HG03060 (cell line): ENCODE measurements at regions not wholly inside any gene's neighbourhood (a gene's known extent, or its start where the extent isn't known, plus 50 kb on each side); places are given as distances from the start of the nearest gene placed in this dataset.
"Not testable (repeated sequence)": the region's sequence is repeated elsewhere in the genome, so short reads cannot be mapped to it uniquely, and the experiment has no call there.

Experiments used
- ATAC-seq: cut with Tn5 transposase; IDR thresholded peaks from one replicate; pipeline ENCODE4 v1.9.1; 2021; ENCODE audit warnings: low read depth, moderate number of reproducible peaks; ENCODE audit not compliant: unreplicated experiment

DNA sequence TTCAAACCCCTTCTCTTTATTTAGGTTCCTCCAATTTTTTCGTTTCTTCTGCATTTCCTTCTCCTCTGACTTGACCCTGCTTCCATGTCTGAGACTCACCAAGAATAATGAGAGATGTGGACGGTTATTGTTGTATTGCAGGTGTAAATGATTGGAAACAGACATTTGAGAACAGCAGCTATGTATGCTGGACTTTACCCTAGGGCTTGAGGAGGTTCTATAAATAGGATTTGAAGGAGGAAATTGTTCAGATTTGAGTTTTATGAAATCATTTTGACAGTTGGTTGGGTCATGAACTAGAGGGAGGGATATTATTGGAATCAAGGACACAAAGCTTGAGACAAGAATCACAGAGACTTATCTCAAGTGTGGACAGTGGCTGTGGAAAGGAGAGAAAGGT lies 614.6 kb upstream of the CPEB2 start:
- no peak for ATAC-seq

GRCh38 chr4:14392378-14392777 lies 609.9 kb upstream of the CPEB2 start:
- no peak for ATAC-seq

- no peak for ATAC-seq
These were observed 606.1 kb upstream of the CPEB2 start for GRCh38 chr4:14396183-14396582.

GRCh38 chr4:14399848-14400247 lies 602.4 kb upstream of the CPEB2 start:
- ATAC-seq = no peak

GRCh38 chr4:14400307-14400706 lies 602.0 kb upstream of the CPEB2 start:
- no peak for ATAC-seq

- ATAC-seq = no peak
These were observed 599.1 kb upstream of the CPEB2 start for GRCh38 chr4:14403132-14403531.

DNA sequence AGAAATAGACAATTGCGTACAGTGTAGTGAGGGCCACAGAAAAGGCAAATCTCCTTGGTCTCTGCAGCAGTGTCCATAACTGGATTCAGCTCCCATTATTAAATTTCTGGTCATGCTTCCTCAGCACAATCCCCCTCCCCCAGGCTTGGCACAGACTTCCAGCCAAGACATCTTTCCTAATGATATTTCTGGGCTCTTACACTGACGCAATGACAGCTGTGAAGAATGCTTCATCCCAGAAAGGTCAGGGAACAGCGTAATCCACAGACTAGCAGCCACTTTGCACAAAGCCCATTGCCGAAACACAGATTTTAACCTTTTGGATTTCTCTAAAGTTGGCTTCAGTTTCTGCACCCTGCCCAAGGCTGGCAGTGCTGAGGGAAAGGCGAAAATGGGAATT lies 597.6 kb upstream of the CPEB2 start:
- ATAC-seq = no peak

GRCh38 chr4:14410516-14410915 lies 591.8 kb upstream of the CPEB2 start:
- ATAC-seq = no peak

GRCh38 chr4:14415146-14415545 lies 587.1 kb upstream of the CPEB2 start:
- ATAC-seq = no peak

DNA sequence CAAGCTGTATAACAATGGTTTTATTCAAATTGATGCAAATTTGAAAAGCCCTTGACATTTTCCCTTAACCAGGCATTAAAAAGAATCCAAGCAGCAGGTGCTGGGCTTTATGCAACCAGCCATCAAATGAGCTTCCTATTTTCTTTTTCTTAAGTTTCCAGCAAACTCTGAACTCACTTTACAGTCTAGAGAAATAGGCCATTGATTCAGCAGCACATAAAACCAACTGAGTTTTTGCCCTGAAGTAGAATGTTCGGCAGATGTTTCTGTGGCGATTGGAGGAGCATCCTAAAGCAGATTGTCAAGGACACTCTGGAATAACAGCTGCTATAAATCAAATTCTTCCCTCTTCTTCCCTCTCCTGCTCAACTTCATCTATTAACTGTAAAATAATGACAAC lies 582.8 kb upstream of the CPEB2 start:
- no peak for ATAC-seq

DNA sequence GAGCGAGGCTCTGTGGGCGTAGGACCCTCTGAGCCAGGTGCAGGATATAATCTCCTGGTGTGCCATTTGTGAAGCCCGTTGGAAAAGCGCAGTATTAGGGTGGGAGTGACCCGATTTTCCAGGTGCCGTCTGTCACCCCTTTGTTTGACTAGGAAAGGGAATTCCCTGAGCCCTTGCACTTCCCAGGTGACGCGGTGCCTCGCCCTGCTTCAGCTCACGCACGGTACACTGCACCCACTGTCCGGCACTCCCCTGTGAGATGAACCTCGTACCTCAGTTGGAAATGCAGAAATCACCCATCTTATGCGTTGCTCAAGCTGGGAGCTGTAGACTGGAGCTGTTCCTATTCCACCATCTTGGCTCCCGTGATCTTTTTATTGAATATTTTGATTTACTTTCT lies 576.0 kb upstream of the CPEB2 start:
- not testable (repeated sequence) for ATAC-seq

GRCh38 chr4:14428125-14428524 lies 574.2 kb upstream of the CPEB2 start:
- ATAC-seq = no peak

- ATAC-seq = no peak
These were observed 570.8 kb upstream of the CPEB2 start for GRCh38 chr4:14431155-14432134.

DNA sequence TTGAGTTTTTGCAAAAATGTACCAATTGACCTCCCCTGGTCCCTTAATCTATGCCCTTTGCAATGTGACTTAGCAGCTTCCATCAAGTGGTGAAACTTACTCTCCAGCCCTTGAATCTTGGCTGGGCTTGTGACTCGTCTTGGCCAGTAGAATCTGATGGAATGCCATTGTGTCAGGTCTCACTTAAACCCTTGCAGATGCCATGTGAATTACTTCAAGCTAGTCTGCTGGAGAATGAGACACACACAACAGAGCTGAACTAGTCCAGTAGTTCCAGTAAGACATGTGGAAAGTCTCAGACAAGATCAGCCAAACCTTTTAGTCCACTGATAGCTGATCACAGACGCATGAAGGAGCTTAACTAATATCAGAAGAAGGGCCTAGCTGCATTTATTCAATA lies 567.8 kb upstream of the CPEB2 start:
- ATAC-seq = no peak

GRCh38 chr4:14434916-14435315 lies 567.4 kb upstream of the CPEB2 start:
- no peak for ATAC-seq

GRCh38 chr4:14441561-14441960 lies 560.7 kb upstream of the CPEB2 start:
- ATAC-seq = no peak

DNA sequence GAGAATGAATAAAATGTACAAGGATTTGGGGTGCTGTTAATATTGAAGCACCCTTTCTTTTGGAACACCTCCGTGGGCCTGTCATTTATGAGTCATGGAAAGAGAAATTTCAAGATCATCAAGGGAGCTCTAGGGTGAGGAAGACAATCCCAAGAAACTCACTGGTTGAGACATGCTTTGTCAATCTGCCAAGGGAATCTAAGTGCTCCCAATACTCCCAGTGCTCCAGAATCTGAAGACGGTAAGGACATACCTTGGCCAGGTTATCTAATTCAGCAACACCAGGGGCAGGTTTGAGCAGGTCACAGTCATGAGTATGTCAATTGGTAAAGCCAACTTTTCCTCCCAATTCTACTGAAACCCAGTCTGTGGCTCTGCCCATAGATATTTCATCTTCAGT lies 556.4 kb upstream of the CPEB2 start:
- no peak for ATAC-seq

- no peak for ATAC-seq
These were observed 556.0 kb upstream of the CPEB2 start for GRCh38 chr4:14446311-14446710.

DNA sequence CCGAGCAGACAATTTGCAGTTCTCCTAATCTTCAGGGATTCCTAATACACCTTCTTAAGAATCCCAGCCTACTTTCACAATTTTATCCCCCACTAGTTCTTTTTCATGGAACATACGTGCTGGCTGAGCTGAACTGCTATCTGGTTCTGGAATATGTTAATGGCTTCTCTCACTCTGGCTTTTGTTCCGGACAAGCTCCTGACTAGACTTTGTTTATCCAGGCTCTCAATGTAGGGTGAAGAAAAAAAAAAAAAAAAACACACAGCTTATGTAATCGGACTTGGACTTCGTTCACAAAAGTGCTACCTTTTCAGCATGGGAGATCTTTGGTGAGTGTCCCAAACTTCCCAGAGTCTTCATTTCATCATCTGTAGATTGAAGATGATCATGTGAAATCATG lies 555.4 kb upstream of the CPEB2 start:
- ATAC-seq = no peak

DNA sequence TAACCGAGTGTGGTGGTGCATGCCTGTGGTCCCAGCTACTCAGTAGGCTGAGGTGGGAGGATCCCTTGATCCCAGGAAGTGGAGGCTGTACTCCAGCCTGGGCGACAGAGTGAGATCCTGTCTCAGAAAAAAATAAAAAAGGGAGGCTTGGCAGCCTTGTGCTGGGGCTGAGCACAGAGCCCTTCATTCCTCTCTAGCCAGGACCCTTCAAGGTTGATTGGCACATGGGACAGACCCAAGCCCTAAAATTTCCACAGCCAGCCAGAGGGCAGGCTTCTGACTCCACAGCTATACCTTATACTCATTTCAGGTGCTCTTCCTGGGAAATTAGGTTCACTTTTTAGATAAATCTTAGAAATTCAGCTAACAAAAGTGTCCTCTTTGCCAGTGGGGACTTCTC lies 553.0 kb upstream of the CPEB2 start:
- ATAC-seq = no peak

- no peak for ATAC-seq
These were observed 550.3 kb upstream of the CPEB2 start for GRCh38 chr4:14452001-14452400.

GRCh38 chr4:14452764-14453163 lies 549.5 kb upstream of the CPEB2 start:
- no peak for ATAC-seq
